Keratinocyte (primary cell): ENCODE measurements at regions not wholly inside any gene's neighbourhood (a gene's known extent, or its start where the extent isn't known, plus 50 kb on each side); places are given as distances from the start of the nearest gene placed in this dataset.

ENCODE experiments used
- DNase-seq: peaks from one replicate; pipeline ENCODE4 v3.0.0-alpha.2; 2011; ENCODE audit warnings: low read depth, missing footprints, low spot score
- FAIRE-seq: peaks from 2 replicates; lab custom pipeline; 2011; peaks lifted over from hg19 to GRCh38; lab: Jason Lieb, UNC
- H2AFZ ChIP-seq: 2 replicates; pipeline ENCODE4 v1.6.0; 2012; ENCODE audit warnings: low read length, control low read depth, inconsistent platforms; ENCODE audit not compliant: control insufficient read depth
- H3K27ac ChIP-seq: 2 replicates; pipeline ENCODE4 v1.5.1; 2011; ENCODE audit warnings: low read length; ENCODE audit not compliant: control insufficient read depth, insufficient read depth
- H3K27me3 ChIP-seq: 3 replicates; pipeline ENCODE4 v1.6.0; 2011; ENCODE audit warnings: low read length; ENCODE audit not compliant: control insufficient read depth, insufficient read depth; ENCODE audit errors: extremely low read depth
- H3K36me3 ChIP-seq, 2 experiments: 2 replicates in 1 of 2; 3 replicates in 1 of 2; pipeline ENCODE4 v1.5.1; 2011; ENCODE audit warnings: low read length in 2 of 2, mild to moderate bottlenecking in 1 of 2; ENCODE audit not compliant: control insufficient read depth in 2 of 2, insufficient read depth in 2 of 2; ENCODE audit errors: extremely low read depth in 1 of 2
- H3K4me1 ChIP-seq: 3 replicates; pipeline ENCODE4 v1.5.1; 2011; ENCODE audit warnings: low read length; ENCODE audit not compliant: control insufficient read depth, insufficient read depth; ENCODE audit errors: extremely low read depth
- H3K4me2 ChIP-seq: 3 replicates; pipeline ENCODE4 v1.6.0; 2011; ENCODE audit warnings: low read depth, low read length; ENCODE audit not compliant: control insufficient read depth, insufficient read depth; ENCODE audit errors: extremely low read depth
- H3K4me3 ChIP-seq, 3 experiments: fragments of 200-600 bp in 1 of 3; sonication (generic) in 1 of 3; 2 replicates in 2 of 3; 3 replicates in 1 of 3; pipeline ENCODE4 v1.5.1; 2011 to 2016; ENCODE audit warnings: low read length in 3 of 3, mild to moderate bottlenecking in 3 of 3, control low read depth in 2 of 3, inconsistent platforms in 1 of 3, low read depth in 1 of 3, mixed read lengths in 1 of 3, mixed run types in 1 of 3, moderate library complexity in 1 of 3; ENCODE audit not compliant: control insufficient read depth in 2 of 3, insufficient read depth in 2 of 3; ENCODE audit errors: extremely low read depth in 1 of 3
- H3K79me2 ChIP-seq: 2 replicates; pipeline ENCODE4 v1.6.0; 2012; ENCODE audit warnings: low read length; ENCODE audit not compliant: control insufficient read depth, insufficient read depth
- H3K9ac ChIP-seq: 3 replicates; pipeline ENCODE4 v1.6.0; 2011; ENCODE audit warnings: low read length; ENCODE audit not compliant: control insufficient read depth, insufficient read depth; ENCODE audit errors: extremely low read depth
- H3K9me1 ChIP-seq: 3 replicates; pipeline ENCODE4 v1.6.0; 2011; ENCODE audit warnings: low read length; ENCODE audit not compliant: control insufficient read depth, insufficient read depth; ENCODE audit errors: extremely low read depth
- H3K9me3 ChIP-seq: 2 replicates; pipeline ENCODE4 v1.5.1; 2012; ENCODE audit warnings: low read depth, low read length; ENCODE audit not compliant: control insufficient read depth
- H4K20me1 ChIP-seq: 3 replicates; pipeline ENCODE4 v1.6.0; 2011; ENCODE audit warnings: low read length; ENCODE audit not compliant: control insufficient read depth, insufficient read depth; ENCODE audit errors: extremely low read depth
- CTCF ChIP-seq, 3 experiments: IDR thresholded peaks in 1 of 3; conservative IDR thresholded peaks in 1 of 3; optimal IDR thresholded peaks in 1 of 3; 2 replicates in 2 of 3; 3 replicates in 1 of 3; pipeline versions ENCODE3 to v1.5.1; 2011; ENCODE audit warnings: low read length in 3 of 3, mild to moderate bottlenecking in 3 of 3, moderate library complexity in 2 of 3, control low read depth in 1 of 3, inconsistent platforms in 1 of 3; ENCODE audit not compliant: insufficient read depth in 2 of 3; ENCODE audit errors: extremely low read depth in 1 of 3
- EZH2 ChIP-seq: IDR thresholded peaks from one replicate; pipeline ENCODE4 v1.6.1; 2012; ENCODE audit warnings: inconsistent platforms, mild to moderate bottlenecking, low read length, moderate library complexity
- dilution Hi-C: fragments of 300-500 bp; cut with MboI; formaldehyde crosslinking; loops from one replicate; pipeline ENCODE4 v1.7.0; 2020; ENCODE audit warnings: low sequenced_read_pairs; ENCODE audit not compliant: extremely low pct_ligation_motif_present

GRCh38 chr11:27898166-27898565 lies 197.9 kb upstream of the BDNF start:
- dilution Hi-C loops, result no loop called here
- Histone ChIP-seq H3K4me3 (no peak overlapping the region), H2AFZ (no peak overlapping the region), H3K9me3 (no peaks in the 10 kb centered on the region), H4K20me1 (no peaks in the 10 kb centered on the region), H3K27ac (no peak overlapping the region), H3K9me1 (no peaks in the 10 kb centered on the region), H3K4me2 (no peak overlapping the region), H3K9ac (no peak overlapping the region), H3K79me2 (no peaks in the 10 kb centered on the region), H3K4me1 (peaks cover 8% of the 10 kb centered on the region), H3K27me3 (no peaks in the 10 kb centered on the region), H3K36me3 (no peaks in the 10 kb centered on the region)
- TF ChIP-seq CTCF (optimal IDR thresholded peaks at IDR 0.05 in 1 of 3, IDR thresholded peaks at IDR 0.05 in 1 of 3, conservative IDR thresholded peaks at IDR 0.05 in 1 of 3; ENCODE audit: extremely low read depth in 1 of 3, insufficient read depth in 2 of 3, low read length in 3 of 3) (no peak), EZH2 (no peak)
- DNase-seq (no peak), FAIRE-seq (no peak)

GRCh38 chr11:27896096-27896495 lies 195.8 kb upstream of the BDNF start:
- no peaks in the 10 kb centered on the region for H3K9me3 ChIP-seq
- H3K4me1 ChIP-seq, result no peaks in the 10 kb centered on the region
- no peaks in the 10 kb centered on the region for H3K9me1 ChIP-seq
- H3K36me3 ChIP-seq, result no peaks in the 10 kb centered on the region
- no peaks in the 10 kb centered on the region for H3K27me3 ChIP-seq
- TF ChIP-seq CTCF (optimal IDR thresholded peaks at IDR 0.05 in 1 of 3, IDR thresholded peaks at IDR 0.05 in 1 of 3, conservative IDR thresholded peaks at IDR 0.05 in 1 of 3; ENCODE audit: extremely low read depth in 1 of 3, insufficient read depth in 2 of 3, low read length in 3 of 3) (no peak), EZH2 (no peak)
- H3K9ac ChIP-seq, result no peak overlapping the region
- no peak overlapping the region for H3K4me2 ChIP-seq
- H3K27ac ChIP-seq, result no peak overlapping the region
- FAIRE-seq, result no peak
- H4K20me1 ChIP-seq, result no peaks in the 10 kb centered on the region
- no peaks in the 10 kb centered on the region for H3K79me2 ChIP-seq
- no peak for DNase-seq
- H3K4me3 ChIP-seq, result no peak overlapping the region
- no peak overlapping the region for H2AFZ ChIP-seq
- dilution Hi-C loops, result no loop called here
